ENCODE measurements at regions not wholly inside any gene's neighbourhood (a gene's known extent, or its start where the extent isn't known, plus 50 kb on each side); places are given as distances from the start of the nearest gene placed in this dataset.

- Histone ChIP-seq H3K4me1 (no peaks in the 10 kb centered on the region), H3K27ac (no peak overlapping the region), H3K9me3 (no peaks in the 10 kb centered on the region), H3K36me3 (no peaks in the 10 kb centered on the region), H3K27me3 (no peaks in the 10 kb centered on the region), H3K4me3 (no peak overlapping the region)
- in situ Hi-C loops (cut with MboI; ENCODE audit: low sequenced_read_pairs in 4 of 4): no loop called here
- no peak for TF ChIP-seq CTCF (IDR thresholded peaks at IDR 0.05 in 4 of 5, conservative IDR thresholded peaks at IDR 0.05 in 1 of 5)
- no peak for TF ChIP-seq POLR2A (IDR thresholded peaks at IDR 0.05)
- DNase-seq (no peak), ATAC-seq (no peak)
- intact Hi-C loops (cut with DNase I; ENCODE audit: low total_unique reads): no loop called here
Observed at GRCh38 chr5:125506124-125506523, 759.7 kb upstream of the ZNF608 start.

GRCh38 chr5:125508225-125508624, 761.8 kb upstream of the ZNF608 start:
- Histone ChIP-seq H3K9me3 (peaks cover 0 to 3% (median 0%) of the 10 kb centered on the region in 3 donors), H3K4me1 (no peaks in the 10 kb centered on the region), H3K27me3 (no peaks in the 10 kb centered on the region), H3K27ac (no peak overlapping the region), H3K4me3 (no peak overlapping the region), H3K36me3 (no peaks in the 10 kb centered on the region)
- TF ChIP-seq CTCF (IDR thresholded peaks at IDR 0.05 in 4 of 5, conservative IDR thresholded peaks at IDR 0.05 in 1 of 5): no peak
- TF ChIP-seq POLR2A (IDR thresholded peaks at IDR 0.05): no peak
- in situ Hi-C loops (cut with MboI; ENCODE audit: low sequenced_read_pairs in 4 of 4) (no loop called here), intact Hi-C loops (cut with DNase I; ENCODE audit: low total_unique reads) (no loop called here)
- DNase-seq (no peak), ATAC-seq (no peak)

GRCh38 chr5:125510651-125511050, 764.2 kb upstream of the ZNF608 start:
- TF ChIP-seq CTCF (IDR thresholded peaks at IDR 0.05 in 4 of 5, conservative IDR thresholded peaks at IDR 0.05 in 1 of 5) (no peak), POLR2A (IDR thresholded peaks at IDR 0.05) (no peak)
- in situ Hi-C loops (cut with MboI; ENCODE audit: low sequenced_read_pairs in 4 of 4) (no loop called here), intact Hi-C loops (cut with DNase I; ENCODE audit: low total_unique reads) (no loop called here)
- Histone ChIP-seq H3K4me3 (no peak overlapping the region), H3K4me1 (no peaks in the 10 kb centered on the region), H3K27ac (no peak overlapping the region), H3K27me3 (no peaks in the 10 kb centered on the region), H3K36me3 (no peaks in the 10 kb centered on the region), H3K9me3 (peaks cover 0 to 3% (median 0%) of the 10 kb centered on the region in 3 donors)
- no peak for DNase-seq
- no peak for ATAC-seq

GRCh38 chr5:125517973-125518550, 771.6 kb upstream of the ZNF608 start:
- ATAC-seq: no peak
- intact Hi-C loops (cut with DNase I; ENCODE audit: low total_unique reads): no loop called here
- TF ChIP-seq CTCF (IDR thresholded peaks at IDR 0.05 in 4 of 5, conservative IDR thresholded peaks at IDR 0.05 in 1 of 5): no peak
- no peak for TF ChIP-seq POLR2A (IDR thresholded peaks at IDR 0.05)
- no peaks in the 10 kb centered on the region for H3K9me3 ChIP-seq
- H3K27ac ChIP-seq: no peak overlapping the region
- no peaks in the 10 kb centered on the region for H3K27me3 ChIP-seq
- H3K4me1 ChIP-seq: no peaks in the 10 kb centered on the region
- H3K36me3 ChIP-seq: no peaks in the 10 kb centered on the region
- in situ Hi-C loops (cut with MboI; ENCODE audit: low sequenced_read_pairs in 4 of 4): no loop called here
- no peak for DNase-seq
- H3K4me3 ChIP-seq: no peak overlapping the region

GRCh38 chr5:125521289-125521688, 774.9 kb upstream of the ZNF608 start:
- Histone ChIP-seq H3K4me3 (no peak overlapping the region), H3K4me1 (peaks cover 0 to under 1% of the 10 kb centered on the region in 2 donors), H3K9me3 (no peaks in the 10 kb centered on the region), H3K36me3 (no peaks in the 10 kb centered on the region), H3K27me3 (no peaks in the 10 kb centered on the region), H3K27ac (no peak overlapping the region)
- ATAC-seq (no peak), DNase-seq (no peak)
- in situ Hi-C loops (cut with MboI; ENCODE audit: low sequenced_read_pairs in 4 of 4): no loop called here
- TF ChIP-seq POLR2A (IDR thresholded peaks at IDR 0.05) (no peak), CTCF (IDR thresholded peaks at IDR 0.05 in 4 of 5, conservative IDR thresholded peaks at IDR 0.05 in 1 of 5) (no peak)
- intact Hi-C loops (cut with DNase I; ENCODE audit: low total_unique reads): no loop called here

Data from gastrocnemius medialis (tissue), 4 donors.